ENCODE measurements at regions not wholly inside any gene's neighbourhood (a gene's known extent, or its start where the extent isn't known, plus 50 kb on each side); places are given as distances from the start of the nearest gene placed in this dataset.

- no peak for TF ChIP-seq POLR2AphosphoS5 (IDR thresholded peaks at IDR 0.05; ENCODE audit: low read depth, low read length)
- TF ChIP-seq POLR2A (IDR thresholded peaks at IDR 0.05; ENCODE audit: low read depth, low read length) = no peak
Measured at GRCh38 chr5:7978991-7979390, 110.0 kb downstream of the MTRR start.
